Thyroid gland (tissue), 4 donors: ENCODE measurements at regions not wholly inside any gene's neighbourhood (a gene's known extent, or its start where the extent isn't known, plus 50 kb on each side); places are given as distances from the start of the nearest gene placed in this dataset. TPM values are rescaled to one million over a fixed set of nuclear protein-coding genes. Genes with fewer than 3 reads are reported as not detected.

ENCODE experiments used
- DNase-seq, 2 donors: peaks; one replicate each; pipeline ENCODE4 v3.0.0-alpha.2; 2019
- H3K27ac ChIP-seq, 3 donors: fragments of 200-600 bp; sonication (generic); 1 replicate in 2 of 3; 2 replicates in 1 of 3; pipeline ENCODE4 v1.5.1; 2016 to 2019; ENCODE audit warnings: mild to moderate bottlenecking in 1 of 3, moderate library complexity in 1 of 3
- H3K27me3 ChIP-seq: fragments of 200-600 bp; sonication (generic); one replicate; pipeline ENCODE4 v1.5.1; 2019
- H3K36me3 ChIP-seq, 2 donors: fragments of 200-600 bp; sonication (generic); one replicate each; pipeline ENCODE4 v1.5.1; 2016 to 2019
- H3K4me1 ChIP-seq, 2 donors: fragments of 200-600 bp; sonication (generic); one replicate each; pipeline ENCODE4 v1.5.1; 2017 to 2019
- H3K4me3 ChIP-seq, 3 donors: fragments of 200-600 bp; sonication (generic); replicated peaks in 1 of 3; 1 replicate in 2 of 3; 2 replicates in 1 of 3; pipeline ENCODE4 v1.5.1; 2016; ENCODE audit warnings: mild to moderate bottlenecking in 1 of 3
- H3K9me3 ChIP-seq: fragments of 200-600 bp; sonication (generic); one replicate; pipeline ENCODE4 v1.5.1; 2017
- CTCF ChIP-seq, 6 experiments: fragments of 200-600 bp in 3 of 6; fragments of 450-650 bp in 3 of 6; sonication (generic) in 3 of 6; IDR thresholded peaks; one replicate each; pipeline ENCODE4 v1.5.1; 2016 to 2019; ENCODE audit warnings: antibody characterized with exemption in 6 of 6, mild to moderate bottlenecking in 2 of 6, inconsistent platforms in 1 of 6, moderate library complexity in 1 of 6
- POLR2A ChIP-seq, 2 donors: fragments of 450-650 bp; IDR thresholded peaks; one replicate each; pipeline ENCODE4 v1.6.1; 2017; ENCODE audit warnings: antibody characterized with exemption in 2 of 2, mild to moderate bottlenecking in 2 of 2, moderate library complexity in 1 of 2
- WGBS, 2 donors: methylation state at CpG; one replicate each; pipeline ENCODE4 v1.1.5; 2017; 5-methylcytosine and 5-hydroxymethylcytosine counted together
- intact Hi-C: fragments of 100-400 bp; cut with DNase I; formaldehyde crosslinking; loops from one replicate; pipeline ENCODE4 v1.15.1; 2023
- small RNA-seq: library from RNA; depleted of rRNA; stranded (forward); fragments of <200 nt; gene quantifications from one replicate; pipeline ENCODE3, GENCODE V24; 2016

GRCh38 chr20:54706581-54706980, 231.2 kb downstream of the DOK5 start:
- Histone ChIP-seq H3K4me3 (no peak overlapping the region), H3K4me1 (no peaks in the 10 kb centered on the region), H3K36me3 (no peaks in the 10 kb centered on the region), H3K9me3 (no peaks in the 10 kb centered on the region), H3K27me3 (no peaks in the 10 kb centered on the region), H3K27ac (no peak overlapping the region)
- DNase-seq, result no peak
- 69 to 79% methylated on average over 4 of the region's 4 CpGs for WGBS, 2 donors
- intact Hi-C loops, result no loop called here
- TF ChIP-seq POLR2A (IDR thresholded peaks at IDR 0.05) (no peak), CTCF (IDR thresholded peaks at IDR 0.05) (no peak)

- no peaks in the 10 kb centered on the region for H3K4me1 ChIP-seq
- no peaks in the 10 kb centered on the region for H3K36me3 ChIP-seq
- H3K4me3 ChIP-seq, result no peak overlapping the region
- no peaks in the 10 kb centered on the region for H3K27me3 ChIP-seq
- DNase-seq, result no peak
- no peak for TF ChIP-seq POLR2A (IDR thresholded peaks at IDR 0.05)
- TF ChIP-seq CTCF (IDR thresholded peaks at IDR 0.05), result no peak
- no peak overlapping the region for H3K27ac ChIP-seq
- intact Hi-C loops, result no loop called here
- H3K9me3 ChIP-seq, result no peaks in the 10 kb centered on the region
- 86 to 92% methylated on average over 6 of the region's 6 CpGs for WGBS, 2 donors
Observed at GRCh38 chr20:54704032-54704635, 228.7 kb downstream of the DOK5 start.

Small RNAs in the stretch of these regions (small RNA-seq; reads per million reads assigned to genes)
- gene RNU4ATAC7P, result not detected
